Sciatic nerve (tissue), 2 donors: ENCODE measurements at regions not wholly inside any gene's neighbourhood (a gene's known extent, or its start where the extent isn't known, plus 50 kb on each side); places are given as distances from the start of the nearest gene placed in this dataset.
A peak's percentile ranks its signal among the peaks of the same experiment; 100 is the strongest.
"Not testable (repeated sequence)": the region's sequence is repeated elsewhere in the genome, so short reads cannot be mapped to it uniquely, and the experiment has no call there.

Experiments used
- ATAC-seq: fragments of 200-7000 bp; cut with Tn5 transposase; one replicate; pipeline ENCODE4 v1.9.1; 2020; ENCODE audit warnings: mild to moderate bottlenecking, moderate library complexity
- DNase-seq: peaks from one replicate; pipeline ENCODE4 v3.0.0-alpha.2; 2020; ENCODE audit warnings: low spot score
- intact Hi-C: fragments of 100-400 bp; cut with DNase I; formaldehyde crosslinking; loops from one replicate; pipeline ENCODE4 v1.14.2; 2022
- donor health status: DM: no; HTN: no; CAD: no.
- donor health status: DM: no; HTN: no; CAD: no.

GRCh38 chr3:182149594-182149993, 437.9 kb downstream of the SOX2 start:
- DNase-seq (no peak), ATAC-seq (no peak)
- intact Hi-C loops: no loop called here

GRCh38 chr3:182156326-182156725, 444.6 kb downstream of the SOX2 start:
- ATAC-seq, intact Hi-C loops, DNase-seq: not testable (repeated sequence)

GRCh38 chr3:182165234-182165633, 453.5 kb downstream of the SOX2 start:
- intact Hi-C loops: no loop called here
- ATAC-seq: no peak
- no peak for DNase-seq

GRCh38 chr3:182172534-182172933, 460.8 kb downstream of the SOX2 start:
- intact Hi-C loops: no loop called here
- ATAC-seq (no peak), DNase-seq (no peak)

GRCh38 chr3:182178488-182179200, 466.9 kb downstream of the SOX2 start:
- ATAC-seq (no peak), DNase-seq (no peak)
- intact Hi-C loops: no loop called here

GRCh38 chr3:182179631-182180030, 467.9 kb downstream of the SOX2 start:
- ATAC-seq: no peak
- intact Hi-C loops: no loop called here
- DNase-seq: no peak

- ATAC-seq (no peak), DNase-seq (no peak)
- intact Hi-C loops: no loop called here
These were observed 469.1 kb downstream of the SOX2 start for GRCh38 chr3:182180654-182181385.

- intact Hi-C loops: no loop called here
- DNase-seq (no peak), ATAC-seq (no peak)
These were observed 470.8 kb downstream of the SOX2 start for GRCh38 chr3:182182531-182182968.

- no peak for DNase-seq
- ATAC-seq: no peak
- intact Hi-C loops: no loop called here
These were observed 472.1 kb downstream of the SOX2 start for GRCh38 chr3:182183716-182184430.

- ATAC-seq (no peak), DNase-seq (no peak)
- intact Hi-C loops: no loop called here
These were observed 473.6 kb downstream of the SOX2 start for GRCh38 chr3:182185313-182185712.

GRCh38 chr3:182190056-182190455, 478.3 kb downstream of the SOX2 start:
- ATAC-seq: no peak
- intact Hi-C loops: no loop called here
- no peak for DNase-seq

GRCh38 chr3:182198345-182198744, 486.6 kb downstream of the SOX2 start:
- ATAC-seq (no peak), DNase-seq (no peak)
- intact Hi-C loops: no loop called here

GRCh38 chr3:182201456-182202168, 489.9 kb downstream of the SOX2 start:
- no peak for ATAC-seq
- intact Hi-C loops: no loop called here
- DNase-seq: no peak

- intact Hi-C loops: no loop called here
- DNase-seq: no peak
- peak; percentile 39 for ATAC-seq
These were observed 500.9 kb downstream of the SOX2 start for GRCh38 chr3:182212479-182213076.

GRCh38 chr3:182214416-182214815, 502.7 kb downstream of the SOX2 start:
- no peak for ATAC-seq
- DNase-seq: no peak
- intact Hi-C loops: no loop called here

- intact Hi-C loops: no loop called here
- DNase-seq: no peak
- ATAC-seq: no peak
These were observed 504.2 kb downstream of the SOX2 start for GRCh38 chr3:182215881-182216280.

- ATAC-seq (no peak), DNase-seq (no peak)
- intact Hi-C loops: no loop called here
These were observed 504.7 kb downstream of the SOX2 start for GRCh38 chr3:182216311-182216970.

GRCh38 chr3:182220013-182220412, 508.3 kb downstream of the SOX2 start:
- ATAC-seq (no peak), DNase-seq (no peak)
- intact Hi-C loops: no loop called here

GRCh38 chr3:182220471-182220870, 508.7 kb downstream of the SOX2 start:
- intact Hi-C loops: no loop called here
- no peak for ATAC-seq
- DNase-seq: no peak
